ENCODE measurements at regions not wholly inside any gene's neighbourhood (a gene's known extent, or its start where the extent isn't known, plus 50 kb on each side); places are given as distances from the start of the nearest gene placed in this dataset.

- no peak for DNase-seq (ENCODE audit: extremely low read depth, insufficient read length)
- no peaks in the 10 kb centered on the region; the same call in 1 of the 2 replicates for H3K27me3 ChIP-seq (replicated peaks; ENCODE audit: control insufficient read depth, insufficient read depth, low read length)
- TF ChIP-seq, protein P1, sequence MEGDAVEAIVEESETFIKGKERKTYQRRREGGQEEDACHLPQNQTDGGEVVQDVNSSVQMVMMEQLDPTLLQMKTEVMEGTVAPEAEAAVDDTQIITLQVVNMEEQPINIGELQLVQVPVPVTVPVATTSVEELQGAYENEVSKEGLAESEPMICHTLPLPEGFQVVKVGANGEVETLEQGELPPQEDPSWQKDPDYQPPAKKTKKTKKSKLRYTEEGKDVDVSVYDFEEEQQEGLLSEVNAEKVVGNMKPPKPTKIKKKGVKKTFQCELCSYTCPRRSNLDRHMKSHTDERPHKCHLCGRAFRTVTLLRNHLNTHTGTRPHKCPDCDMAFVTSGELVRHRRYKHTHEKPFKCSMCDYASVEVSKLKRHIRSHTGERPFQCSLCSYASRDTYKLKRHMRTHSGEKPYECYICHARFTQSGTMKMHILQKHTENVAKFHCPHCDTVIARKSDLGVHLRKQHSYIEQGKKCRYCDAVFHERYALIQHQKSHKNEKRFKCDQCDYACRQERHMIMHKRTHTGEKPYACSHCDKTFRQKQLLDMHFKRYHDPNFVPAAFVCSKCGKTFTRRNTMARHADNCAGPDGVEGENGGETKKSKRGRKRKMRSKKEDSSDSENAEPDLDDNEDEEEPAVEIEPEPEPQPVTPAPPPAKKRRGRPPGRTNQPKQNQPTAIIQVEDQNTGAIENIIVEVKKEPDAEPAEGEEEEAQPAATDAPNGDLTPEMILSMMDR (IDR thresholded peaks at IDR 0.05; ENCODE audit: insufficient read depth, low read length, poor library complexity, severe bottlenecking) = no peak
- H3K4me3 ChIP-seq (replicated peaks; ENCODE audit: low read depth, low read length) = no peak overlapping the region
- H3K36me3 ChIP-seq (ENCODE audit: control insufficient read depth, insufficient read depth, low read length) = no peaks in the 10 kb centered on the region
These were observed 119.7 kb upstream of the RAD23B start for GRCh38 chr9:107163370-107163769.

- TF ChIP-seq, protein P1 (IDR thresholded peaks at IDR 0.05; ENCODE audit: insufficient read depth, low read length, poor library complexity, severe bottlenecking) = no peak
- DNase-seq (ENCODE audit: extremely low read depth, insufficient read length) = no peak
- no peaks in the 10 kb centered on the region; the same call in 1 of the 2 replicates for H3K27me3 ChIP-seq (replicated peaks; ENCODE audit: control insufficient read depth, insufficient read depth, low read length)
- no peak overlapping the region for H3K4me3 ChIP-seq (replicated peaks; ENCODE audit: low read depth, low read length)
- no peaks in the 10 kb centered on the region for H3K36me3 ChIP-seq (ENCODE audit: control insufficient read depth, insufficient read depth, low read length)
These were observed 113.3 kb upstream of the RAD23B start for GRCh38 chr9:107169796-107170195.

DNA sequence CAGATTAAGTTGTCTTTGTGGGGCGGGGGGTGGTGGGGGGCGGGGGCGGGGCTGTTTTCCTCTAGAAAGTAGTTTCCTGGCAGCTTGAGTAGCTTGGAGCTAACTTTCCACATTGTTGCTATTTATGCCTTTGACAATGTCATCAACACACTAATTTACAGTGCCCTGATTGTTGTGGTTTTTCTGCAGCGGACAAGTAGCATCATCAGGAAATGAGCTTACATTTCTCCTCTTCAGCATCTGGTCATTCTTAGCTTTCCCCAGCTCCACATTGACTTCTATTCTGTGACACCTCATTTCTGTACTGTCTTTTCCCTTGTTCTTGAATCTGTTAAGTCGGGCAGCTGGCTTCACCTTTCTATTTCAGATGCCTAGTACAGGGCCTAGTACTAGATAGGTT is 112.3 kb upstream of the RAD23B start:
- TF ChIP-seq, protein P1 (IDR thresholded peaks at IDR 0.05; ENCODE audit: insufficient read depth, low read length, poor library complexity, severe bottlenecking) = no peak
- H3K4me3 ChIP-seq (replicated peaks; ENCODE audit: low read depth, low read length) = no peak overlapping the region
- H3K27me3 ChIP-seq (replicated peaks; ENCODE audit: control insufficient read depth, insufficient read depth, low read length) = no peaks in the 10 kb centered on the region; the same call in 1 of the 2 replicates
- H3K36me3 ChIP-seq (ENCODE audit: control insufficient read depth, insufficient read depth, low read length) = no peaks in the 10 kb centered on the region
- DNase-seq (ENCODE audit: extremely low read depth, insufficient read length) = no peak

GRCh38 chr9:107172160-107172978 is 110.7 kb upstream of the RAD23B start:
- Histone ChIP-seq H3K36me3 (ENCODE audit: control insufficient read depth, insufficient read depth, low read length) (no peaks in the 10 kb centered on the region), H3K27me3 (replicated peaks; ENCODE audit: control insufficient read depth, insufficient read depth, low read length) (no peaks in the 10 kb centered on the region; the same call in 1 of the 2 replicates), H3K4me3 (replicated peaks; ENCODE audit: low read depth, low read length) (no peak overlapping the region)
- no peak for DNase-seq (ENCODE audit: extremely low read depth, insufficient read length)
- TF ChIP-seq, protein P1 (IDR thresholded peaks at IDR 0.05; ENCODE audit: insufficient read depth, low read length, poor library complexity, severe bottlenecking) = peak; percentile 85

DNA sequence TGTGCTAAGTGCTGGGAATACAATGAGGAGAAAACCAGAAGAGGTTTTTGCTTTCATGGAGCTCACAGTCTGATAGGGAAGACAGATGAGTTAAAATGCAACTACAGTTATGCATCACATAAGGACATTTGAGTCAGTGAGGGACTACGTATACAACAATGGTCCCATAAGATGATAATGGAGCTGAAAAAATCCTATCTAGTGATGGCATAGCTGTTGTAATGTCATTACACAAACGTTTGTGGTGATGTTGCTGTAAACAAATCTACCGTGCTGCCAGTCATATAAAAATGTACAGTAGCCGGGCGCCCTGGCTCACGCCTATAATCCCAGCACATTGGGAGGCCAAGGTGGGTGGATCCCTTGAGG is 110.1 kb upstream of the RAD23B start:
- DNase-seq (ENCODE audit: extremely low read depth, insufficient read length) = peak; percentile 14
- Histone ChIP-seq H3K36me3 (ENCODE audit: control insufficient read depth, insufficient read depth, low read length) (no peaks in the 10 kb centered on the region), H3K4me3 (replicated peaks; ENCODE audit: low read depth, low read length) (no peak overlapping the region), H3K27me3 (replicated peaks; ENCODE audit: control insufficient read depth, insufficient read depth, low read length) (no peaks in the 10 kb centered on the region)
- TF ChIP-seq, protein P1 (IDR thresholded peaks at IDR 0.05; ENCODE audit: insufficient read depth, low read length, poor library complexity, severe bottlenecking) = no peak
